Thoracic aorta (tissue), 2 donors: ENCODE measurements at regions not wholly inside any gene's neighbourhood (a gene's known extent, or its start where the extent isn't known, plus 50 kb on each side); places are given as distances from the start of the nearest gene placed in this dataset.
A peak's percentile ranks its signal among the peaks of the same experiment; 100 is the strongest.

Experiments used
- ATAC-seq: fragments of 150-250 bp; one replicate; pipeline ENCODE4 v1.8.0; 2017; ENCODE audit warnings: low read depth; ENCODE audit not compliant: insufficient number of reproducible peaks, low FRiP score
- DNase-seq: peaks from one replicate; pipeline ENCODE4 v3.0.0-alpha.2; 2020; ENCODE audit warnings: low spot score
- H3K27ac ChIP-seq, 2 donors: fragments of 200-600 bp; sonication (generic); 1 replicate in 1 of 2; 2 replicates in 1 of 2; pipeline ENCODE4 v1.5.1; 2016; ENCODE audit warnings: mild to moderate bottlenecking in 2 of 2, moderate library complexity in 2 of 2
- H3K27me3 ChIP-seq: fragments of 200-600 bp; sonication (generic); replicated peaks from 2 replicates; pipeline ENCODE4 v1.6.0; 2016; ENCODE audit warnings: mild to moderate bottlenecking; ENCODE audit not compliant: insufficient read depth
- H3K36me3 ChIP-seq: fragments of 200-600 bp; sonication (generic); one replicate; pipeline ENCODE4 v1.5.1; 2016
- H3K4me1 ChIP-seq, 2 donors: fragments of 200-600 bp; sonication (generic); 1 replicate in 1 of 2; 2 replicates in 1 of 2; pipeline versions ENCODE4 v1.5.1 to v1.6.0; 2016; ENCODE audit warnings: low read depth in 2 of 2, mild to moderate bottlenecking in 1 of 2; ENCODE audit not compliant: control insufficient read depth in 1 of 2
- H3K4me3 ChIP-seq: fragments of 200-600 bp; sonication (generic); 2 replicates; pipeline ENCODE4 v1.5.1; 2016; ENCODE audit warnings: mild to moderate bottlenecking
- H3K9me3 ChIP-seq: fragments of 200-600 bp; sonication (generic); 2 replicates; pipeline ENCODE4 v1.5.1; 2016
- CTCF ChIP-seq: fragments of 200-600 bp; sonication (generic); IDR thresholded peaks from one replicate; pipeline ENCODE4 v1.5.1; 2019; ENCODE audit warnings: antibody characterized with exemption

- Histone ChIP-seq H3K36me3 (no peaks in the 10 kb centered on the region), H3K27ac (peak overlapping the region; percentile 52 to 62), H3K4me1 (peaks cover 5 to 20% of the 10 kb centered on the region in 2 donors), H3K4me3 (peak overlapping the region; percentile 49), H3K27me3 (no peaks in the 10 kb centered on the region), H3K9me3 (no peaks in the 10 kb centered on the region)
- TF ChIP-seq CTCF: no peak
- peak; percentile 56 for DNase-seq
- ATAC-seq: peak; percentile 31
Measured at GRCh38 chr6:4351520-4352321, 216.3 kb upstream of the ECI2 start.

- peaks cover 5 to 20% of the 10 kb centered on the region in 2 donors for H3K4me1 ChIP-seq
- no peaks in the 10 kb centered on the region for H3K27me3 ChIP-seq
- no peaks in the 10 kb centered on the region for H3K36me3 ChIP-seq
- peak overlapping the region; percentile 52 to 62 for H3K27ac ChIP-seq
- no peak overlapping the region for H3K4me3 ChIP-seq
- no peak for TF ChIP-seq CTCF
- H3K9me3 ChIP-seq: no peaks in the 10 kb centered on the region
- DNase-seq: no peak
- ATAC-seq: no peak
Measured at GRCh38 chr6:4350567-4351519, 215.5 kb upstream of the ECI2 start.

- no peak for TF ChIP-seq CTCF
- Histone ChIP-seq H3K36me3 (no peaks in the 10 kb centered on the region), H3K4me3 (no peak overlapping the region), H3K27ac (no peak overlapping the region), H3K4me1 (peaks cover 5 to 20% of the 10 kb centered on the region in 2 donors), H3K27me3 (no peaks in the 10 kb centered on the region), H3K9me3 (no peaks in the 10 kb centered on the region)
- DNase-seq (no peak), ATAC-seq (no peak)
Measured at GRCh38 chr6:4349931-4350330, 214.6 kb upstream of the ECI2 start.

- no peak for ATAC-seq
- peaks cover 5 to 20% of the 10 kb centered on the region in 2 donors for H3K4me1 ChIP-seq
- no peaks in the 10 kb centered on the region for H3K27me3 ChIP-seq
- H3K36me3 ChIP-seq: no peaks in the 10 kb centered on the region
- no peak for DNase-seq
- no peak for TF ChIP-seq CTCF
- no peak overlapping the region for H3K27ac ChIP-seq
- no peak overlapping the region for H3K4me3 ChIP-seq
- no peaks in the 10 kb centered on the region for H3K9me3 ChIP-seq
Measured at GRCh38 chr6:4349323-4349722, 213.9 kb upstream of the ECI2 start.
